Activated gamma-delta T cell treated with Interleukin-2 at 50 U/mL for 16 hours (primary cell): ENCODE measurements at regions not wholly inside any gene's neighbourhood (a gene's known extent, or its start where the extent isn't known, plus 50 kb on each side); places are given as distances from the start of the nearest gene placed in this dataset.

Experiments
- DNase-seq: peaks from one replicate; pipeline ENCODE4 v3.0.0-alpha.2; 2020

DNA sequence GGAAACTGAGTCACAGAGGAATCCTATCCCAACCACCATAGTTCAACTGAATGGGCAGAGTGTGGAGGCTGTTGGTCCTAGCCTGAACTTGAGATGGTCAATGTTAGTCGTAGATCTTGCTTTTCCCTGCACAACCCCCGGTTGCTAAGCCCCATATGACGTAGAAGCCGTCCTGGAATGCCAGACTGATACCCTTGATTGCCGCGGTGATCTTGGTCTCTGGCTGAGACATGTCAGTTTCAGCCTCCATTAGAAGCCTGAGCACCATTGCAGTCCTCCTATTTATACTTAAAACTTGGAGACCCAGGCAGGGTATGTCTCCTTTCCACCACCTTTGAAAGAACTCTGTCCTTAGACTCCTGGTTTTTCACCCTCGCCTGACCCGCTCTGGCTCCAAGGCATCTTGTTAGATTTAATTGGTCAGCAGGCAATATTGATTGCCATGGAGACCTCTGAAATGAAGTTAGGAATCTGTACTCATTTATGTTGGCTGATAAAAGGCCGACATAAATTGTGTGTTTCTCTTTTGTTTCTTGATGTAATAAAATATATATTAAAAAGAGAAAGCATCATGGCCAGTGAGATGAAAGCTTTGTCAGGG, 53.4 kb downstream of the RPLP1 start:
- DNase-seq, result no peak

DNA sequence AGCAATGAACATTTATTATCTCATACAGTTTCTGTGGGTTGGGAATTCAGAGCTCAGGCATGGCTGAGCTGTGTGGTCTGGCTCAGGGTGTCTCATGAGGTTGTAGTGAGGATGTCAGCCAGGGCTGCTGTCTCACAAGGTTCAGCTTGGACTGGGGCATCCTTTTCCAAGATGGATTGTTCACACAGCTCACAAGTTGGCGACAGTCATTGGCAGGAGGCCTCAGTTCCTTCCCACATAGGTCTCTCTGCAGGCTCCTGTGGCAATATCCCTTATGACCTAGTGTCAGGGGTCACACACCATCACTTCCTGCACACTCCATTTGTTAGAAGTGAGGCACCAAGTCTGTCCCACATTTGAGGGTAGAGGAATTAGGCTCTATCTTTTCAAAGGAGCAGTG, 56.0 kb downstream of the RPLP1 start:
- no peak for DNase-seq

DNA sequence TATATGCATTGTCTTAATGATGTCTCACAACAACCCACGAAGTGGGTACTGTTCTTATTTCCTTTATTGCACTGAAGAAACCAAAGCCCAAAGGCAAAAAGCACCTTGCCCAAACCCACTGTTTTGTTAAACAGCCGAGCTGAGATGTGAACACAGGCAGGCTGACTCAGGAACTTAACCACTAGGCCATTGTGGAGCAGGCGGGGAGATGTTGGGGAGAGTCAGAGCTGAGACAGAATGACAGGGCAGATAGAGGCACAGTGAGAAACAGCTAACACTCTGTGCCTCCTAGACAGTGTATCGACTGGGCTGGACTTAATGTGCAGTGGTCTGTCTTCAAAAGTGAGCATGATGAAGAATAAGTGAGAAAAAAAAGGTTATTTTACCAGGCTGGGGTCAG, 56.5 kb downstream of the RPLP1 start:
- no peak for DNase-seq

DNA sequence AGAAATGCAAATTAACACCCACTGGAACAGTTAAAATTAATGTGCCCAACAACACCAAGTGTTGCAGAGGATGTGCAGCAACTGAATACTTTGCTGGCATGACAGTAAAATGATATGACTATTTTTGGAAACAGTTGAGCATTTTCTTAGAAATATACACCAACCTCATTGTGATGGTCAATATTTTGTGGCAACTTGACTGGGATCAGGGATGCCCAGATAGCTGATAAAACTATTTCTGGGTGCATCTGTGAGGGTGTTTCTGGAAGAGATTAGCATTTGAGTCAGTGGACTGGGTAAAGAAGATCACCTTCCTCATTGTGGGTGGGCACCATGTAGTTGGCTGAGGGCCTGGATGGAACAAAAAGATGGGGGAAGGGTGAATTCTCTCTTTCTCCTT, 57.9 kb downstream of the RPLP1 start:
- DNase-seq, result no peak

DNA sequence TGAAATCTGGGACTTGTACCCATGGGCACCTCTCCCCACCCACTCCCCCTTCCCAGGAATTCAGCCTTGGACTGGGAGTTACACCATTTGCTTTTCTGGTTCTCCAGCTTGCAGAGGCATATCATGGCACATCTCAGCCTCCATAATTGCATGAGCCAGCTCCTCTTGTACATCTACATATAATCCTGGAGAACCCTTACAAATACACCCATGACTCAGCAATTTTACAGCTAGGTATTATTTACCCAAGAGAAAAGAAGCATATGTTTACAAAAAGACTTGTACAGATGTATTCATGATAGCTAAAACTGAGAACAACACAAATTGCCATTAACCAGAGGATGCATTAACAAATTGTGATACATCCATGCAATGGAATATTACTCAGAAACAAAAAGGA, 58.4 kb downstream of the RPLP1 start:
- no peak for DNase-seq

- DNase-seq, result no peak
Measured at GRCh38 chr15:69511716-69512340, 59.2 kb downstream of the RPLP1 start.

DNA sequence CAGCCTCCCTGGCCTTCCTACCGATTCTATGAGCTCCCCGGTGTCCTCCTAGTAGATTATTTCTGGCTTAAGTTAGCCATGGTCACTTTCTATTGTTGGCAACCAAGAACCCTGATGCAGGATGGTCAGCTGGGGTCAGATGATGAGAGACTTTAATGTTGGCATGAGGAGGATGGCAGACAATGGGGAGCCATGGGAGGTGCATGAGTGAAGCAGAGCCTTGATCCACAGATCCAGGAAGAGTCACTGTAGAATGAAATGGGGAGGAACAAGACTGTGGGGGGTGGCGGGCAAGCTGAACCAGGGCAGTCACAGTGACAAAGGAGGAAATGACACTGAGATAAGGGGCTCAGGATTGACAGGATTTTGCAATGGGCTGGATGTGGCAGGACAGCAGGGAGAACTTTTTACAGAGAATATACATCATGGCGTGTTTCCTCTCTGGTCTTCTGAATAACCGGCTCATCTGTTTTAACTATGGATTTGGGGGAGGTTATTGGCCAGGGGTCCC, 60.9 kb downstream of the RPLP1 start:
- DNase-seq, result no peak

DNA sequence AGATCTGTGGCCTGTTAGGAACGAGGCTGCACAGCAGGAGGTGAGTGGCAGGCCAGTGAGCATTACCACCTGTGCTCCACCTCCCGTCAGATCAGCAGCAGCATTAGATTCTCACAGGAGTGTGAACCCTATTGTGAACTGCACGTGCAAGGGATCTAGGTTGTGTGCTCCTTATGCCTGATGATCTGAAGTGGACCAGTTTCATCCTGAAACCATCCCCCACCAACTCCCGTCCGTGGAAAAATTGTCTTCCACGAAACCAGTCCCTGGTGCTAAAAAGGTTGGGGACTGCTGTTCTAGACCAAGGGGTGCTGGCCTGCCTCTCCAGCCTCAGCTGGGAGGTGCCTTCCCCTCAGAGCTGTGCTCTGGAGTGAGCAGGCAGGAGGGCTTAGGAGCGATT, 61.4 kb downstream of the RPLP1 start:
- DNase-seq, result no peak

- no peak for DNase-seq
Measured at GRCh38 chr15:69515508-69515907, 62.9 kb downstream of the RPLP1 start.

- DNase-seq, result no peak
Measured at GRCh38 chr15:69515926-69516325, 63.3 kb downstream of the RPLP1 start.

GRCh38 chr15:69517052-69517451, 64.4 kb downstream of the RPLP1 start:
- no peak for DNase-seq

- no peak for DNase-seq
Measured at GRCh38 chr15:69518806-69519205, 66.2 kb downstream of the RPLP1 start.

DNA sequence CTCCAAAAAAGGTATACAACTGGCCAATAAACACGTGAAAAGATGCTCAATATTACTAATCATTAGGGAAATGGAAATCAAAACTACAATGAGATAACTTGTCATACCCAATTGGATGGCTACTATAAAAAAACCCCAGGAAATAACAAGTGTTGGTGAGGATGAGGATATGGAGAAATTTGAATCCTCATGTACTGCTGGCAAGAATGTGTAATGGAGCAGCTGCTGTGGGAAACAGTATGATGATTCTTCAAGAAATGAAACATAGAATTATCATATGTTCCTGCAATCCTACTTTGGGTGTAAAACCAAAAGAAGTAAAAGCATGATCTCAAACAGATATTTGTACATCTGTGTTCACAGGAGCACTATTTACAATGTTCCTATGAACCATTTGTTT, 67.4 kb downstream of the RPLP1 start:
- no peak for DNase-seq

GRCh38 chr15:69522361-69522760, 69.7 kb downstream of the RPLP1 start:
- DNase-seq, result no peak

- DNase-seq, result peak; percentile 67
Measured at GRCh38 chr15:69523010-69524001, 70.7 kb downstream of the RPLP1 start.

DNA sequence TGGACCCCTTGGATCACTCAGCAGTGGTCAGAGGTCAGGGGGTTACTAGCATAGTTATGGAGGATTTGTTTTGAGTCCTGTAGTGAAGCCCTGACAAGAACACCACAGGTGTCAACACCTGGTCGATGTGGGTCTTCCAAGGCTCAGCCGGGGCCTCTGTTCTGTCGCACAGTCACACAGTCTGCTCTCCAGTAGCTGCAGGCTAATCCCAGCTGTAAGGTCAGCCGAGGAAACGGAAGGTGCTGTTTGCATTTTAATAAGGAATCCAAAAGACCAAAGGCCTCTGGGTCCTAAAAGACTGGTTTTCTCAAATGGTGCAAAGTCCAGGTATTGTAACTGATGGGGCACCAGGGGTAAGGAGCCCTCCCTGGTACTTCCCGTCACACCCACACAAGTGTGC, 71.7 kb downstream of the RPLP1 start:
- no peak for DNase-seq

DNA sequence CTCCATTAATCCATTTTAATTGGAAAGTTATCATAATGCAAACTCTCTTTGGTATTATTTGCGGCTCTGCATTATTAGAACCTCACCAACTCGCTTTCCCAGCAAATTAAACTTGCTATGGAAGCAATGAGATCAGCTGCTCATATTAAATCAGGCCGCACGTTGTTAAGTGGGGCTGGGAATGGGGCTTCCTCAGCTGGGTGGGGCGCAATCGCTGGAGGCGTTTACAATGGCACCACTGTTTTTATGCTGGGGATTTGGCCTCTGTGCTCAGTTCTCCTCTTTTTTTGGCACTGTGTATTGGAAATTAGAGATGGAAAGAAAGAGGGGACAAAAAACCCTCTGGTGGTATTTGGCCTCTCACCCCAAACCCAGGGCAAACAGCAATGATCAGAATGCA, 72.2 kb downstream of the RPLP1 start:
- DNase-seq, result no peak

GRCh38 chr15:69525543-69525942, 72.9 kb downstream of the RPLP1 start:
- DNase-seq, result no peak

GRCh38 chr15:69526081-69527061, 73.8 kb downstream of the RPLP1 start:
- no peak for DNase-seq

DNA sequence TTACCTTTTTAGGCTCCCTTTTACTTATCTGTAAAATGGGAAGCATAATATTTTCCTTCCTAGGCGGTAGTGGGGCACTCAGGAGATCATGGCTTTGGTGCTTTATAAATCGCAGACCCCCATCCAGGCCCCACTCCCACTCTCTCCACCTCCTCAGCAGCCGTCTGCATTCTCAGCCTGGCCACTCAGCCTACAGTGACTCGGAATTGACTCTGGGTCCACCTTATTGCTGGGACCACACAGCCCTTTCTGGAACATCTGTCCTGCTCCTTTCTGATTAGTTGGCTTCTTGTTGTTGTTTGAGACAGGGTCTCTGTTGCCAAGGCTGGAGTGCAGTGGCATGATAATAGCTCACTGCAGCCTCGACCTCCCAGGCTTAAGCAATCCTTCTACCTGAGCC, 76.5 kb downstream of the RPLP1 start:
- DNase-seq, result no peak

- DNase-seq, result no peak
Measured at GRCh38 chr15:69529961-69530633, 77.5 kb downstream of the RPLP1 start.
